Small intestine (tissue), 7 donors: ENCODE measurements at regions not wholly inside any gene's neighbourhood (a gene's known extent, or its start where the extent isn't known, plus 50 kb on each side); places are given as distances from the start of the nearest gene placed in this dataset.

Experiments used
- DNase-seq, 2 donors: peaks; one replicate each; pipeline versions ENCODE4 v3.0.0 to v3.0.0-alpha.2; 2013
- FAIRE-seq: peaks from 2 replicates; lab custom pipeline; 2012; peaks lifted over from hg19 to GRCh38; lab: Jason Lieb, UNC
- H3K27ac ChIP-seq, 3 donors: one replicate each; pipeline ENCODE4 v1.5.1; 2013; ENCODE audit warnings: low read length in 2 of 3, mild to moderate bottlenecking in 2 of 3, control low read depth in 1 of 3, inconsistent platforms in 1 of 3, low read depth in 1 of 3, moderate library complexity in 1 of 3
- H3K27me3 ChIP-seq, 3 donors: one replicate each; pipeline ENCODE4 v1.6.1; 2013; ENCODE audit warnings: low read length in 3 of 3, inconsistent platforms in 1 of 3; ENCODE audit not compliant: control insufficient read depth in 3 of 3, insufficient read depth in 3 of 3
- H3K36me3 ChIP-seq, 3 donors: one replicate each; pipeline ENCODE4 v1.6.1; 2013; ENCODE audit warnings: low read length in 3 of 3, inconsistent platforms in 1 of 3, low read depth in 1 of 3, mild to moderate bottlenecking in 1 of 3, moderate library complexity in 1 of 3; ENCODE audit not compliant: control insufficient read depth in 3 of 3, insufficient read depth in 2 of 3
- H3K4me1 ChIP-seq, 3 donors: one replicate each; pipeline ENCODE4 v1.6.1; 2013; ENCODE audit warnings: low read length in 2 of 3, inconsistent platforms in 1 of 3, low read depth in 1 of 3, mild to moderate bottlenecking in 1 of 3, moderate library complexity in 1 of 3; ENCODE audit not compliant: control insufficient read depth in 3 of 3, insufficient read depth in 2 of 3
- H3K4me3 ChIP-seq, 3 donors: one replicate each; pipeline ENCODE4 v1.5.1; 2013; ENCODE audit warnings: low read length in 3 of 3, control low read depth in 1 of 3, inconsistent platforms in 1 of 3, low read depth in 1 of 3, mild to moderate bottlenecking in 1 of 3, moderate library complexity in 1 of 3
- H3K9me3 ChIP-seq, 2 donors: one replicate each; pipeline ENCODE4 v1.6.1; 2013; ENCODE audit warnings: low read depth in 1 of 2, low read length in 1 of 2; ENCODE audit not compliant: control insufficient read depth in 2 of 2, insufficient read depth in 1 of 2
- WGBS, 3 donors: extraction: QIAGEN DNeasy Blood & Tissue Kit; methylation state at CpG; one replicate each; pipeline ENCODE4 v1.1.7; 2013; 5-methylcytosine and 5-hydroxymethylcytosine counted together
- donor health status: healthy with polysubstance abuse.
- donor health status: control.
- donor health status: control.
- donor health status: Bipolar disorder and iron deficiency.
- donor health status: healthy.

GRCh38 chr15:70203981-70204560 lies 106.4 kb upstream of the TLE3 start:
- FAIRE-seq (no peak), DNase-seq (no peak)
- WGBS, 3 donors, result 85 to 87% (median 85%) methylated on average over 8 of the region's 8 CpGs

DNA sequence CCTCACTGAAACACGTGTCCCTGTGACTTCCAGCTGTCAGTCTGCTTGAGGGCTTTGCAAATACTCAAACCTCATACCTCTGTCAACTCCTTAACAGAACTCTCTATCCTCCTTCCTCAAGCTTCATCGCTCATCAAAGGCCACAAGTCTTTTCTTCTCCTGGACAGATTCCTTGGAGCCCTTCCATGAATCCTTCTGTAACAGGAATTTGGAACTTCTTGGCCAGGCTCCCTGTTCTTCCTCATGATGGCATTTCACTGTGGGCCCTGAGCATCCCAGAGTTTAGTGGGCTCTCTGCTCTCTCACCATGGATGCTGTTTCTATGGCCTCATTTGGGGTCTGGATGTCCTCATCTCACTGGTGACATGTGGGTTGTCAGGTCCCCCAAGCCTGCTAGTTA lies 105.0 kb upstream of the TLE3 start:
- WGBS, 3 donors, result 69 to 90% (median 81%) methylated on average over 2 of the region's 2 CpGs
- Histone ChIP-seq H3K4me3 (no peak overlapping the region), H3K36me3 (no peaks in the 10 kb centered on the region), H3K4me1 (no peaks in the 10 kb centered on the region), H3K27me3 (peaks cover 0 to 26% (median 0%) of the 10 kb centered on the region in 3 donors), H3K9me3 (no peaks in the 10 kb centered on the region), H3K27ac (no peak overlapping the region)
- DNase-seq (no peak), FAIRE-seq (no peak)

More at GRCh38 chr15:70203981-70204560, 106.4 kb upstream of the TLE3 start:
- H3K27ac ChIP-seq, result no peak overlapping the region
- no peaks in the 10 kb centered on the region for H3K9me3 ChIP-seq
- H3K27me3 ChIP-seq, result peaks cover 0 to 24% (median 0%) of the 10 kb centered on the region in 3 donors
- no peaks in the 10 kb centered on the region for H3K36me3 ChIP-seq
- no peaks in the 10 kb centered on the region for H3K4me1 ChIP-seq
- no peak overlapping the region for H3K4me3 ChIP-seq

DNA sequence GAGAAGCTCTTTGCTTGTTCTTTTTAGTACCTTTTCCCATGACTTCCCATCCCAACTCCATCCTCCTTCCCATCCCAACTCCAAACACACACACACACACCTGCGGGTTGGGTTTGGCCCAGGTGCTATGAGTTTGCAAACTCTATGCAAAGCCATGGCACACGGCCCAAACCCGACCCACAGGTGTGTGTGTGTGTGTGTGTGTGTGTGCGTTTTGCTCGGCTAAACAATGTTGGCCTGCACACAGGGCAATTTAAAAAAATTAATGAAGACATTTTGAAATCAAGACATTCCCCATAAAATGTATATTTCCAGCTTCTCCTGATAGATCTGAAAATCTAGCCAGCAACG lies 103.7 kb upstream of the TLE3 start:
- FAIRE-seq, result no peak
- H3K27ac ChIP-seq, result no peak overlapping the region
- 27 to 71% (median 46%) methylated on average over 6 of the region's 6 CpGs for WGBS, 3 donors
- peaks cover 0 to 23% (median 0%) of the 10 kb centered on the region in 3 donors for H3K27me3 ChIP-seq
- H3K4me1 ChIP-seq, result peaks cover 0 to 3% (median 0%) of the 10 kb centered on the region in 3 donors
- no peak for DNase-seq
- no peaks in the 10 kb centered on the region for H3K36me3 ChIP-seq
- no peak overlapping the region for H3K4me3 ChIP-seq
- H3K9me3 ChIP-seq, result no peaks in the 10 kb centered on the region

DNA sequence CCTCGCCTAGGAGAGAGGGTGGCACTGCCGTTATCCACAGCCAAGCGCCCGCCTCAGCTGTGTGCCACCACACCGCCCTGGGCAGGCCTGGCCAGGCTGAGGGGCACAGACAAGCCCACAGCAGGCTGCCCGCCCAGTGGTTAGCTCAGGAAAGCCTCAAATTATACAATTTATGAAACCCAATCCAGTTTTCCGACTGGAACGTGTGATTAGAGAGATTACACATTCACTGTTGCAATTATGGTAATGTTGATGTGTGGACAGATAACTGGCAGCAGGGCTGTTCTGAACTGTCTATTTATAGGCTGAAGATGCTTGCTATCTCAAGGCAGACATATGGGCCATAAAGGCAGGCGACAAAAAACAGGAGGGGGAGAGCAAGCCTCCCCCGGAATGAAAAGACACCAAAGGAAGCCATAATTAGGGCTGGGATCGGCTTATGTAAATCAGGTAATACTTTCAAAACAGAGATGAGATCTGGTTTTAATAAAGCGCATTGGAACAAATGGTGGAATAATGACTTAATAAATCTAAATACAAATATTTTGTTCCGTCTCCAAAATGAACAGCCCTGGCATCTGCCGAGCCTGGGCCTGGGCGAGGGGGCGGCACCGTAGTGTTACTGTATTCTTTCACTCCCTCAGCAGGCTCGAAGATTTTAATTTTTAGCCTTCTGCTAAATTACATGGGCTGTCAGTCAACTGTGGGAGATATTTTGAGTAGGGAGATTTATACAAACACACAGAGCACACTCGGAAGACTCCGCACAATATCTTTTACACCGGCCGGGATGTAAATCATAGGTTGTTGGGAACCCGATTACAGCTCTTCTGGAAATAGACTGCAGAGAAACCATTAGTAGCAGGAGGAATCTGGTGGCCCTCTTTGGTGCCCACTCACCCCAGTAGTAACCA lies 103.1 kb upstream of the TLE3 start:
- H3K27me3 ChIP-seq, result peaks cover 0 to 20% (median 0%) of the 10 kb centered on the region in 3 donors
- H3K4me1 ChIP-seq, result peaks cover 0 to 5% (median 0%) of the 10 kb centered on the region in 3 donors
- DNase-seq, result no peak
- H3K9me3 ChIP-seq, result no peaks in the 10 kb centered on the region
- H3K27ac ChIP-seq, result no peak overlapping the region
- WGBS, 3 donors, result 77 to 86% (median 81%) methylated on average over 23 of the region's 23 CpGs
- FAIRE-seq, result no peak
- H3K4me3 ChIP-seq, result no peak overlapping the region
- H3K36me3 ChIP-seq, result no peaks in the 10 kb centered on the region

- DNase-seq (no peak), FAIRE-seq (no peak)
- Histone ChIP-seq H3K9me3 (no peaks in the 10 kb centered on the region), H3K4me3 (no peak overlapping the region), H3K27ac (no peak overlapping the region), H3K4me1 (peaks cover 0 to 5% (median 0%) of the 10 kb centered on the region in 3 donors), H3K27me3 (peaks cover 0 to 15% (median 0%) of the 10 kb centered on the region in 3 donors), H3K36me3 (no peaks in the 10 kb centered on the region)
- WGBS, 3 donors, result 64 to 66% (median 65%) methylated on average over 18 of the region's 18 CpGs
Observed at GRCh38 chr15:70199540-70200410, 102.1 kb upstream of the TLE3 start.

- WGBS, 3 donors, result 77 to 84% (median 81%) methylated on average over 4 of the region's 4 CpGs
- no peak for FAIRE-seq
- no peak for DNase-seq
- Histone ChIP-seq H3K4me1 (peaks cover 0 to 5% (median 0%) of the 10 kb centered on the region in 3 donors), H3K4me3 (no peak overlapping the region), H3K36me3 (no peaks in the 10 kb centered on the region), H3K9me3 (no peaks in the 10 kb centered on the region), H3K27me3 (peaks cover 0 to 15% (median 0%) of the 10 kb centered on the region in 3 donors), H3K27ac (no peak overlapping the region)
Observed at GRCh38 chr15:70199124-70199482, 101.4 kb upstream of the TLE3 start.

- Histone ChIP-seq H3K9me3 (no peaks in the 10 kb centered on the region), H3K4me3 (no peak overlapping the region), H3K27me3 (peaks cover 0 to 15% (median 0%) of the 10 kb centered on the region in 3 donors), H3K4me1 (peaks cover 0 to 5% (median 0%) of the 10 kb centered on the region in 3 donors), H3K36me3 (no peaks in the 10 kb centered on the region), H3K27ac (no peak overlapping the region)
- 91 to 96% (median 92%) methylated on average over 6 of the region's 6 CpGs for WGBS, 3 donors
- DNase-seq (no peak), FAIRE-seq (no peak)
Observed at GRCh38 chr15:70198441-70199123, 100.9 kb upstream of the TLE3 start.
